Left ventricle myocardium inferior (tissue), 1 donor: ENCODE measurements at regions not wholly inside any gene's neighbourhood (a gene's known extent, or its start where the extent isn't known, plus 50 kb on each side); places are given as distances from the start of the nearest gene placed in this dataset.

Source experiments
- DNase-seq: peaks from one replicate; pipeline ENCODE4 v3.0.0-alpha.2; 2020
- H3K27ac ChIP-seq: fragments of 200-600 bp; replicated peaks from 2 replicates; pipeline ENCODE4 v1.8.0; 2021
- H3K27me3 ChIP-seq: fragments of 200-600 bp; 2 replicates; pipeline ENCODE4 v1.8.0; 2021; ENCODE audit warnings: low read depth
- H3K36me3 ChIP-seq: fragments of 200-600 bp; 2 replicates; pipeline ENCODE4 v1.8.0; 2021
- H3K4me1 ChIP-seq: fragments of 200-600 bp; 2 replicates; pipeline ENCODE4 v1.8.0; 2021
- H3K4me3 ChIP-seq: fragments of 200-600 bp; 2 replicates; pipeline ENCODE4 v1.8.0; 2021; ENCODE audit warnings: mild to moderate bottlenecking, moderate library complexity
- H3K9me3 ChIP-seq: fragments of 200-600 bp; replicated peaks from 2 replicates; pipeline ENCODE4 v1.8.0; 2021
- intact Hi-C: fragments of 100-400 bp; cut with micrococcal nuclease; formaldehyde crosslinking; loops from one replicate; pipeline ENCODE4 v1.11.0; 2022
- TF ChIP-seq, protein P1 (sequence below): fragments of 200-600 bp; IDR thresholded peaks from 2 replicates; pipeline ENCODE4 v1.8.0; 2021; ENCODE audit warnings: antibody characterized with exemption, mild to moderate bottlenecking, borderline replicate concordance
- donor health status: DM: no; HTN: yes; CAD: no; lungs with severe emphysema.

DNA sequence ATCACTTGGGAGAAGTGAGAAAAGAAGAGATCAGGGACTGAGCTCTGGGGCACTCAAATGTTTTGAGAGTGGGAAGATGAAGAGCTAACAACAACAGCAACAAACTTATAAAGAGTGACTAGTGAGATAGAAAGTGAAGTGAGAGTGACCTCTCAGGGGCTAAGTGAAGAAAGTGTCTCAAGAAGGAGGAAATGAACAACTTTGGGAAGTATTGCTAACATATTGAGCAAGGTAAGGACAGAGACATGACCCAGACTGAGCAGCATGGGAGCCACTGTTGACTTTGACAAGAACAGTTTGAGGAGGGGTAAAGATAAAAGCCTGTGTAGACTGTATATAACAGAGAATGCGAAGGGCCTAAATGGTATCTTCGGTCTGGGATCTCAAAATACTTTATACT is 155.1 kb upstream of the BTG1 start:
- Histone ChIP-seq H3K27me3 (no peaks in the 10 kb centered on the region), H3K4me1 (peaks cover 35% of the 10 kb centered on the region), H3K36me3 (no peaks in the 10 kb centered on the region), H3K27ac (no peak overlapping the region), H3K4me3 (no peak overlapping the region), H3K9me3 (no peaks in the 10 kb centered on the region)
- DNase-seq: no peak
- intact Hi-C loops: no loop called here
- TF ChIP-seq, protein P1, sequence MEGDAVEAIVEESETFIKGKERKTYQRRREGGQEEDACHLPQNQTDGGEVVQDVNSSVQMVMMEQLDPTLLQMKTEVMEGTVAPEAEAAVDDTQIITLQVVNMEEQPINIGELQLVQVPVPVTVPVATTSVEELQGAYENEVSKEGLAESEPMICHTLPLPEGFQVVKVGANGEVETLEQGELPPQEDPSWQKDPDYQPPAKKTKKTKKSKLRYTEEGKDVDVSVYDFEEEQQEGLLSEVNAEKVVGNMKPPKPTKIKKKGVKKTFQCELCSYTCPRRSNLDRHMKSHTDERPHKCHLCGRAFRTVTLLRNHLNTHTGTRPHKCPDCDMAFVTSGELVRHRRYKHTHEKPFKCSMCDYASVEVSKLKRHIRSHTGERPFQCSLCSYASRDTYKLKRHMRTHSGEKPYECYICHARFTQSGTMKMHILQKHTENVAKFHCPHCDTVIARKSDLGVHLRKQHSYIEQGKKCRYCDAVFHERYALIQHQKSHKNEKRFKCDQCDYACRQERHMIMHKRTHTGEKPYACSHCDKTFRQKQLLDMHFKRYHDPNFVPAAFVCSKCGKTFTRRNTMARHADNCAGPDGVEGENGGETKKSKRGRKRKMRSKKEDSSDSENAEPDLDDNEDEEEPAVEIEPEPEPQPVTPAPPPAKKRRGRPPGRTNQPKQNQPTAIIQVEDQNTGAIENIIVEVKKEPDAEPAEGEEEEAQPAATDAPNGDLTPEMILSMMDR: no peak

DNA sequence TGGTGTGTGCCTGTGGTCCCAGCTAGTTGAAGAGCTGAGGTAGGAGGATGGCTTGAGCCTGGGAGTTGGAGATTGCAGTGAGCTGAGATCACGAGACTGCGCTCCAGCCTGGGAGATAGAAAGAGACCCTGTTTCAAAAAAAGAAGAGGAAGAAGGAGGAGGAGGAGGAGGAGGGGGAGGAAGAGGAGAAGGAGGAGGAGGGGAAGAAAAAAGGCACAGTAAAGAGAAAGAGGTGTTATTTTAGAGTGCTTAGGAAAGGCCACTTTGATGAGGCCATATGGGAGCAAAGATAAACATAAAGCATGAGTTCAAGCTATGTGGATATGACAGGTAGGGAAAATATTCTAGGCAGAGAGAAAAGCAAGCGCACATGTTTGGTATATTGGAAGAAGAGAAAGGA is 154.1 kb upstream of the BTG1 start:
- H3K9me3 ChIP-seq: no peaks in the 10 kb centered on the region
- intact Hi-C loops: no loop called here

DNA sequence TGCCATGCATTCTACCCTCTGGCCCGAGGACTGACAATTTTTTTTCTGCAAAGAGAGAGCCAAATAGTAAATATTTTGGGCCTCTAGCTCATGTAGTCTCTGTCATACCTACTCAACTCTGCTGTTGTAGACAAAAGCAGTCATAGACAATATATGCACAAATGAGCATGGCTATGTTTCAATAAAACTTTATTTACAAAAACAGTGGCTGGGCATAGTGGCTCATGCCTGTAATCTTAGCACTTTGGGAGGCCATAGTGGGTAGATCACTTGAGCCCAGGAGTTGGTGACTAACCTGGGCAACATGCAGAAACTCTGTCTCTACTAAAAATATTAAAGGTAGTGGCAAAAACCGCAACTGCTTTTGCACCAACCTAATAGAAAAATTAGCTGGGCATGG is 153.7 kb upstream of the BTG1 start:
- H3K4me3 ChIP-seq: no peak overlapping the region
- no peak overlapping the region for H3K27ac ChIP-seq
- H3K27me3 ChIP-seq: no peaks in the 10 kb centered on the region
- TF ChIP-seq, protein P1: no peak
- H3K36me3 ChIP-seq: no peaks in the 10 kb centered on the region
- no peak for DNase-seq
- intact Hi-C loops: no loop called here
- H3K9me3 ChIP-seq: no peaks in the 10 kb centered on the region
- peaks cover 25% of the 10 kb centered on the region for H3K4me1 ChIP-seq

More for the DNA sequence above, 154.1 kb upstream of the BTG1 start:
- no peaks in the 10 kb centered on the region for H3K36me3 ChIP-seq
- TF ChIP-seq, protein P1: no peak
- H3K4me3 ChIP-seq: no peak overlapping the region
- peaks cover 29% of the 10 kb centered on the region for H3K4me1 ChIP-seq
- no peak for DNase-seq
- no peak overlapping the region for H3K27ac ChIP-seq
- H3K27me3 ChIP-seq: no peaks in the 10 kb centered on the region

GRCh38 chr12:92297932-92298696 is 152.5 kb upstream of the BTG1 start:
- Histone ChIP-seq H3K4me3 (no peak overlapping the region), H3K4me1 (peaks cover 13% of the 10 kb centered on the region), H3K9me3 (no peaks in the 10 kb centered on the region), H3K27me3 (no peaks in the 10 kb centered on the region), H3K36me3 (no peaks in the 10 kb centered on the region), H3K27ac (peak overlapping the region; percentile 75)
- TF ChIP-seq, protein P1: no peak
- DNase-seq: no peak
- intact Hi-C loops: no loop called here

- H3K4me1 ChIP-seq: peaks cover 13% of the 10 kb centered on the region
- no peaks in the 10 kb centered on the region for H3K9me3 ChIP-seq
- H3K27me3 ChIP-seq: no peaks in the 10 kb centered on the region
- no peaks in the 10 kb centered on the region for H3K36me3 ChIP-seq
- intact Hi-C loops: no loop called here
- no peak overlapping the region for H3K4me3 ChIP-seq
- peak overlapping the region; percentile 75 for H3K27ac ChIP-seq
- DNase-seq: no peak
- TF ChIP-seq, protein P1: no peak
Measured at GRCh38 chr12:92297405-92297804, 151.8 kb upstream of the BTG1 start.
